NT2/D1 (cell line): ENCODE measurements at regions not wholly inside any gene's neighbourhood (a gene's known extent, or its start where the extent isn't known, plus 50 kb on each side); places are given as distances from the start of the nearest gene placed in this dataset.

ENCODE experiments used
- SUZ12 ChIP-seq: IDR thresholded peaks from 2 replicates; pipeline ENCODE4 v1.6.1; 2011; ENCODE audit not compliant: insufficient read length, insufficient read depth; ENCODE audit errors: extremely low read depth
- YY1 ChIP-seq: IDR thresholded peaks from 2 replicates; pipeline ENCODE4 v1.6.1; 2011; ENCODE audit not compliant: insufficient read length, insufficient read depth
- ZNF274 ChIP-seq: IDR thresholded peaks from 2 replicates; pipeline ENCODE4 v1.6.1; 2011; ENCODE audit warnings: mild to moderate bottlenecking, low read depth, low read length

DNA sequence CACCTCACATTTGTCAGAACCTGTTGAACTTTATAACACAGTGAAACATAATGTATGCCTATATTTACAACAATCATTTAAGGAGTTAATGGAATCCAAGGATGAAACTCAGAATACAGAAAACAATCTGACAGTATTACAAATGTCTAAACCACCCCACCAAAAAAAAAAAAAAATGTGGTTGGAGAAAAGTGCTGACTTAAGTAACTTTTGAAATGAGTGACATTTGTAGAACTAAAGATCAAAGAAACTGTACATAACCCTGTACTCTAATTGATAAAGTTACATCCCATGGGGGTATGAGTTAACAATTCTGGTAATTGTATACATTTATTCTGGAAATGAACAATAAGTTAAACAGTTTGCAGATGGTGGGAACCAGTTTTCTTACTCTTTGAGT is 372.1 kb upstream of the TMEFF2 start:
- no peak for TF ChIP-seq SUZ12
- no peak for TF ChIP-seq YY1
- TF ChIP-seq ZNF274 = no peak
